DOHH2 (cell line): ENCODE measurements at regions not wholly inside any gene's neighbourhood (a gene's known extent, or its start where the extent isn't known, plus 50 kb on each side); places are given as distances from the start of the nearest gene placed in this dataset.

Experiments used
- CTCF ChIP-seq: fragments of 200-600 bp; sonication (generic); IDR thresholded peaks from one replicate; pipeline ENCODE4 v1.5.1; 2014; ENCODE audit warnings: antibody characterized with exemption, mild to moderate bottlenecking, low read depth, low read length; ENCODE audit not compliant: poor library complexity, severe bottlenecking
- EZH2phosphoT487 ChIP-seq: fragments of 200-600 bp; sonication (generic); IDR thresholded peaks from 2 replicates; pipeline ENCODE4 v1.6.1; 2017; ENCODE audit warnings: borderline replicate concordance, mild to moderate bottlenecking, antibody characterized with exemption, low read length, moderate library complexity, mixed read lengths

- no peak for TF ChIP-seq CTCF
- no peak for TF ChIP-seq EZH2phosphoT487
Observed at GRCh38 chr11:103699656-103700055, 336.8 kb upstream of the DDI1 start.
